ENCODE measurements at regions not wholly inside any gene's neighbourhood (a gene's known extent, or its start where the extent isn't known, plus 50 kb on each side); places are given as distances from the start of the nearest gene placed in this dataset.
"Not testable (repeated sequence)": the region's sequence is repeated elsewhere in the genome, so short reads cannot be mapped to it uniquely, and the experiment has no call there.

- DNase-seq: no peak
Observed at GRCh38 chrX:112577146-112577545, 102.6 kb downstream of the LHFPL1 start.

- no peak for DNase-seq
Observed at GRCh38 chrX:112571388-112571787, 108.3 kb downstream of the LHFPL1 start.

- no peak for DNase-seq
Observed at GRCh38 chrX:112555831-112556230, 123.9 kb downstream of the LHFPL1 start.

- no peak for DNase-seq
Observed at GRCh38 chrX:112545051-112545450, 134.7 kb downstream of the LHFPL1 start.

- no peak for DNase-seq
Observed at GRCh38 chrX:112536544-112536943, 143.2 kb downstream of the LHFPL1 start.

GRCh38 chrX:112527903-112528302 lies 151.8 kb downstream of the LHFPL1 start:
- no peak for DNase-seq

GRCh38 chrX:112521676-112522075 lies 158.1 kb downstream of the LHFPL1 start:
- DNase-seq: no peak

- DNase-seq: no peak
Observed at GRCh38 chrX:112520124-112520523, 159.6 kb downstream of the LHFPL1 start.

- DNase-seq: no peak
Observed at GRCh38 chrX:112513154-112513553, 166.6 kb downstream of the LHFPL1 start.

- DNase-seq: no peak
Observed at GRCh38 chrX:112512509-112512908, 167.2 kb downstream of the LHFPL1 start.

- no peak for DNase-seq
Observed at GRCh38 chrX:112510629-112511028, 169.1 kb downstream of the LHFPL1 start.

- DNase-seq: no peak
Observed at GRCh38 chrX:112477653-112478052, 202.1 kb downstream of the LHFPL1 start.

- DNase-seq: no peak
Observed at GRCh38 chrX:112473654-112474053, 206.1 kb downstream of the LHFPL1 start.

GRCh38 chrX:112470551-112470950 lies 209.2 kb downstream of the LHFPL1 start:
- DNase-seq: no peak

GRCh38 chrX:112461949-112462450 lies 217.7 kb downstream of the LHFPL1 start:
- not testable (repeated sequence) for DNase-seq

GRCh38 chrX:112457788-112458187 lies 221.9 kb downstream of the LHFPL1 start:
- DNase-seq: no peak

- no peak for DNase-seq
Observed at GRCh38 chrX:112450810-112451209, 228.9 kb downstream of the LHFPL1 start.

GRCh38 chrX:112440277-112440676 lies 239.5 kb downstream of the LHFPL1 start:
- no peak for DNase-seq

GRCh38 chrX:112424166-112424565 lies 255.6 kb downstream of the LHFPL1 start:
- no peak for DNase-seq

GRCh38 chrX:112391313-112391712 lies 288.4 kb downstream of the LHFPL1 start:
- DNase-seq: no peak

GRCh38 chrX:112381649-112382298 lies 298.0 kb downstream of the LHFPL1 start:
- peak; percentile 14 for DNase-seq

GRCh38 chrX:112380541-112381278 lies 298.1 kb upstream of the TRPC5 start:
- DNase-seq: no peak

- no peak for DNase-seq
Observed at GRCh38 chrX:112377481-112377880, 294.9 kb upstream of the TRPC5 start.

GRCh38 chrX:112368371-112368770 lies 285.8 kb upstream of the TRPC5 start:
- DNase-seq: no peak

All from DMS79 treated with DMSO at 0.1 percent for 48 hours (cell line).